GM12878 (cell line): ENCODE measurements at regions not wholly inside any gene's neighbourhood (a gene's known extent, or its start where the extent isn't known, plus 50 kb on each side); places are given as distances from the start of the nearest gene placed in this dataset.

Source experiments
- BHLHE40 ChIP-seq, 2 experiments: fragments of 450-650 bp in 1 of 2; IDR thresholded peaks; 2 replicates each; pipeline ENCODE4 v1.6.1; 2011 to 2017; ENCODE audit warnings: low read depth in 2 of 2, borderline replicate concordance in 1 of 2, improper control_type of control experiment in 1 of 2, low read length in 1 of 2, mild to moderate bottlenecking in 1 of 2
- CTCF ChIP-seq, 3 experiments: IDR thresholded peaks in 2 of 3; conservative IDR thresholded peaks in 1 of 3; 2 replicates each; pipeline ENCODE4 v1.5.1; 2011; ENCODE audit warnings: low read depth in 3 of 3, low read length in 3 of 3, mild to moderate bottlenecking in 3 of 3, control low read depth in 2 of 3, moderate library complexity in 2 of 3, inconsistent platforms in 1 of 3, mixed read lengths in 1 of 3; ENCODE audit not compliant: control insufficient read depth in 2 of 3, insufficient read depth in 1 of 3; ENCODE audit errors: extremely low read depth in 1 of 3
- DPF2 ChIP-seq: fragments of 450-650 bp; IDR thresholded peaks from 2 replicates; pipeline ENCODE4 v1.6.1; 2017; ENCODE audit warnings: mild to moderate bottlenecking
- E2F8 ChIP-seq: fragments of 450-650 bp; IDR thresholded peaks from 2 replicates; pipeline ENCODE4 v1.6.1; 2018; ENCODE audit warnings: mild to moderate bottlenecking, low read depth, moderate library complexity; ENCODE audit not compliant: partially characterized antibody
- ESRRA ChIP-seq: IDR thresholded peaks from 2 replicates; pipeline ENCODE4 v1.6.1; 2012; ENCODE audit warnings: mild to moderate bottlenecking, low read length, improper control_type of control experiment
- PAX8 ChIP-seq: fragments of 450-650 bp; IDR thresholded peaks from 2 replicates; pipeline ENCODE4 v1.6.1; 2017; ENCODE audit warnings: mild to moderate bottlenecking, moderate library complexity
- POLR2AphosphoS2 ChIP-seq: IDR thresholded peaks from 2 replicates; pipeline ENCODE4 v1.6.1; 2011; ENCODE audit warnings: low read depth, mild to moderate bottlenecking, low read length, improper control_type of control experiment, moderate library complexity
- POU2F2 ChIP-seq: IDR thresholded peaks from 3 replicates; pipeline ENCODE4 v1.6.1; 2011; ENCODE audit warnings: low read depth, mild to moderate bottlenecking, low read length, borderline replicate concordance
- REST ChIP-seq: IDR thresholded peaks from 2 replicates; pipeline ENCODE4 v1.6.1; 2012; ENCODE audit warnings: mild to moderate bottlenecking, low read depth, low read length
- RFX5 ChIP-seq: IDR thresholded peaks from 2 replicates; pipeline ENCODE4 v1.6.1; 2011; ENCODE audit warnings: low read depth, low read length, improper control_type of control experiment
- SMC3 ChIP-seq: IDR thresholded peaks from 2 replicates; pipeline ENCODE4 v1.6.1; 2011; ENCODE audit warnings: low read length, improper control_type of control experiment, borderline replicate concordance
- SRF ChIP-seq, 2 experiments: IDR thresholded peaks; 2 replicates each; pipeline ENCODE4 v1.6.1; 2011; ENCODE audit warnings: low read depth in 2 of 2, low read length in 2 of 2, mild to moderate bottlenecking in 1 of 2, moderate library complexity in 1 of 2

GRCh38 chr9:2972475-2972874 lies 128.6 kb upstream of the PUM3 start:
- no peak for TF ChIP-seq RFX5
- no peak for TF ChIP-seq SRF (IDR thresholded peaks at IDR 0.05; ENCODE audit: low read depth in 2 of 2, low read length in 2 of 2)
- no peak for TF ChIP-seq DPF2
- no peak for TF ChIP-seq CTCF (IDR thresholded peaks at IDR 0.05 in 2 of 3, conservative IDR thresholded peaks at IDR 0.05 in 1 of 3; ENCODE audit: control insufficient read depth in 2 of 3, extremely low read depth in 1 of 3, insufficient read depth in 1 of 3, low read depth in 3 of 3, low read length in 3 of 3)
- no peak for TF ChIP-seq PAX8
- TF ChIP-seq BHLHE40 (IDR thresholded peaks at IDR 0.05; ENCODE audit: borderline replicate concordance in 1 of 2, low read depth in 2 of 2, low read length in 1 of 2) = no peak
- TF ChIP-seq SMC3 = no peak
- TF ChIP-seq E2F8 = no peak
- TF ChIP-seq POLR2AphosphoS2 = no peak
- TF ChIP-seq ESRRA = no peak
- no peak for TF ChIP-seq REST
- TF ChIP-seq POU2F2 = no peak
